ES-I3 (cell line): ENCODE measurements at regions not wholly inside any gene's neighbourhood (a gene's known extent, or its start where the extent isn't known, plus 50 kb on each side); places are given as distances from the start of the nearest gene placed in this dataset.

Source experiments
- H3K36me3 ChIP-seq: 2 replicates; pipeline ENCODE4 v1.6.1; 2013; ENCODE audit warnings: mild to moderate bottlenecking, low read length, control low read depth, moderate library complexity; ENCODE audit not compliant: insufficient read depth
- H3K4me1 ChIP-seq: 2 replicates; pipeline ENCODE4 v1.6.1; 2013; ENCODE audit warnings: mild to moderate bottlenecking, control low read depth, low read length; ENCODE audit not compliant: insufficient read depth
- H3K9ac ChIP-seq: 2 replicates; pipeline ENCODE4 v1.6.1; 2013; ENCODE audit warnings: low read depth, mild to moderate bottlenecking, low read length, moderate library complexity
- H3K9me3 ChIP-seq: 2 replicates; pipeline ENCODE4 v1.6.1; 2013; ENCODE audit warnings: mild to moderate bottlenecking, low read length, moderate library complexity; ENCODE audit not compliant: control insufficient read depth, insufficient read depth

GRCh38 chr16:9409560-9410493 lies 318.4 kb downstream of the HAPSTR1 start:
- Histone ChIP-seq H3K4me1 (no peaks in the 10 kb centered on the region), H3K9me3 (no peaks in the 10 kb centered on the region), H3K36me3 (no peaks in the 10 kb centered on the region), H3K9ac (no peak overlapping the region)

- H3K4me1 ChIP-seq: no peaks in the 10 kb centered on the region
- H3K36me3 ChIP-seq: no peaks in the 10 kb centered on the region
- peaks cover 2% of the 10 kb centered on the region; the same call in 1 of the 2 replicates for H3K9me3 ChIP-seq
- H3K9ac ChIP-seq: no peak overlapping the region
Observed at GRCh38 chr16:9411426-9411825, 320.0 kb downstream of the HAPSTR1 start.

- no peak overlapping the region for H3K9ac ChIP-seq
- no peaks in the 10 kb centered on the region for H3K4me1 ChIP-seq
- H3K9me3 ChIP-seq: peaks cover 2% of the 10 kb centered on the region; the same call in 1 of the 2 replicates
- H3K36me3 ChIP-seq: no peaks in the 10 kb centered on the region
Observed at GRCh38 chr16:9412031-9412914, 320.8 kb downstream of the HAPSTR1 start.

GRCh38 chr16:9412915-9413264 lies 321.4 kb downstream of the HAPSTR1 start:
- Histone ChIP-seq H3K36me3 (no peaks in the 10 kb centered on the region), H3K9ac (no peak overlapping the region), H3K9me3 (peaks cover 2% of the 10 kb centered on the region), H3K4me1 (no peaks in the 10 kb centered on the region)

- no peaks in the 10 kb centered on the region for H3K36me3 ChIP-seq
- no peaks in the 10 kb centered on the region for H3K4me1 ChIP-seq
- peaks cover 2% of the 10 kb centered on the region for H3K9me3 ChIP-seq
- H3K9ac ChIP-seq: no peak overlapping the region
Observed at GRCh38 chr16:9415545-9415944, 324.1 kb downstream of the HAPSTR1 start.

- H3K4me1 ChIP-seq: no peaks in the 10 kb centered on the region
Observed at GRCh38 chr16:9417898-9418297, 326.5 kb downstream of the HAPSTR1 start.

GRCh38 chr16:9419161-9419560 lies 327.7 kb downstream of the HAPSTR1 start:
- no peaks in the 10 kb centered on the region for H3K36me3 ChIP-seq
- no peak overlapping the region for H3K9ac ChIP-seq
- peaks cover 2% of the 10 kb centered on the region for H3K9me3 ChIP-seq
- no peaks in the 10 kb centered on the region for H3K4me1 ChIP-seq

More at GRCh38 chr16:9417898-9418297, 326.5 kb downstream of the HAPSTR1 start:
- H3K36me3 ChIP-seq: no peaks in the 10 kb centered on the region
- H3K9ac ChIP-seq: no peak overlapping the region
- H3K9me3 ChIP-seq: peaks cover 2% of the 10 kb centered on the region

GRCh38 chr16:9422762-9423513 lies 331.5 kb downstream of the HAPSTR1 start:
- no peaks in the 10 kb centered on the region for H3K36me3 ChIP-seq
- no peaks in the 10 kb centered on the region for H3K4me1 ChIP-seq
- H3K9ac ChIP-seq: no peak overlapping the region
- H3K9me3 ChIP-seq: no peaks in the 10 kb centered on the region

GRCh38 chr16:9425236-9425635 lies 333.8 kb downstream of the HAPSTR1 start:
- Histone ChIP-seq H3K9ac (no peak overlapping the region), H3K9me3 (no peaks in the 10 kb centered on the region), H3K36me3 (no peaks in the 10 kb centered on the region), H3K4me1 (peaks cover 5% of the 10 kb centered on the region; the same call in 1 of the 2 replicates)

- H3K9me3 ChIP-seq: no peaks in the 10 kb centered on the region
- no peak overlapping the region for H3K9ac ChIP-seq
Observed at GRCh38 chr16:9428355-9429005, 337.0 kb downstream of the HAPSTR1 start.

GRCh38 chr16:9429646-9430330 lies 338.3 kb downstream of the HAPSTR1 start:
- H3K9ac ChIP-seq: no peak overlapping the region
- H3K9me3 ChIP-seq: no peaks in the 10 kb centered on the region
- no peaks in the 10 kb centered on the region for H3K36me3 ChIP-seq
- H3K4me1 ChIP-seq: peaks cover 5% of the 10 kb centered on the region; the same call in 1 of the 2 replicates

More at GRCh38 chr16:9428355-9429005, 337.0 kb downstream of the HAPSTR1 start:
- Histone ChIP-seq H3K36me3 (no peaks in the 10 kb centered on the region), H3K4me1 (peaks cover 5% of the 10 kb centered on the region; the same call in 1 of the 2 replicates)

GRCh38 chr16:9434659-9435058 lies 343.2 kb downstream of the HAPSTR1 start:
- Histone ChIP-seq H3K36me3 (no peaks in the 10 kb centered on the region), H3K9ac (no peak overlapping the region), H3K4me1 (peaks cover 2% of the 10 kb centered on the region; the same call in 1 of the 2 replicates), H3K9me3 (peaks cover 3% of the 10 kb centered on the region; the same call in 1 of the 2 replicates)

GRCh38 chr16:9436175-9436574 lies 344.7 kb downstream of the HAPSTR1 start:
- peaks cover 4% of the 10 kb centered on the region for H3K4me1 ChIP-seq
- peaks cover 3% of the 10 kb centered on the region; the same call in 1 of the 2 replicates for H3K9me3 ChIP-seq
- no peaks in the 10 kb centered on the region for H3K36me3 ChIP-seq
- H3K9ac ChIP-seq: no peak overlapping the region
